ENCODE measurements at regions not wholly inside any gene's neighbourhood (a gene's known extent, or its start where the extent isn't known, plus 50 kb on each side); places are given as distances from the start of the nearest gene placed in this dataset.

DNA sequence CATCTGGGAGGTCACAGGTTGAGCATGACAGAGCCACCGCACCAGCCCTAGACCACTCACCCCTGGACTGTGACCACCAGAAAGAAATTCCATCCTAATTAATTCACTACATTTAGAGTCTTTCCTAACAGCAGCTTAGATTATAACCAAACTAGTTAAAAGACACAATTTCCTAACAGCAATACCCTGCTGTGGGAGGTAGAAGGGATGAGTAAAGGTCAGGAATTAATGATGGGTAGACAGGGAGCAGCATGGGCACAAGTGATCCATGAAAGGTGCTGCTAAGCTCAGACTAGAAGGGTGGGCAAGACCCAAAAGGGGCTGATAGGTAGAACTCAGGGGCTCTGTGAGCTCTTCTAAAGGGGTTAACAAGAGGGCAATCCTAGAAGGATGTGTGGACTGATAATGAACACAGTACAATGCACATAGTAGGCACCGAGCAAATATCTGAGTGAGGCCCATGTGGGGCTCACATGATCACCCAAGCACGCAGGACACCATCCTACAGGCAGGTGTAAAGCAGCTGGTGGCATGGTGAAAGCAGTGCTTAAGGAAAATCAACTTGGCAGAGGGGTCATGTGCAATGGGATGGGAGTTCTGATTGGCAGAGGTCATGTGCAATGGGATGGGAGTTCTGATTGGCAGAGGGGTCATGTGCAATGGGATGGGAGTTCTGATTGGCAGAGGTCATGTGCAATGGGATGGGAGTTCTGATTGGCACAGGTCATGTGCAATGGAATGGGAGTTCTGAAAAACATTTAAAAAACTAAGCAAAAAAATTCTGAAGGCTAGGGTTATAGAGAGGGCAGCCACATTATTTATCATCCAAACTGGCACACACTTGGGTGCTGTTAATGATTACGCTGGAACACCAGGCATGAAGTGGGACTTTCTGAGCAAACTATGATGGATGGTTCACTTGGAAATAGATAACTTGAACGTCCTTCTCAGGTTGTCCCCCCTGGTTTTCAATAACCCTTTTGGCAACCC is 188.2 kb upstream of the FOXQ1 start:
- DNase-seq (ENCODE audit: insufficient read length, low spot score) (no peak), FAIRE-seq (no peak)
- TF ChIP-seq POLR2AphosphoS5 (IDR thresholded peaks at IDR 0.05; ENCODE audit: low read depth, low read length) (no peak), POU2F2 (IDR thresholded peaks at IDR 0.05; ENCODE audit: low read depth, low read length) (no peak), TAF1 (IDR thresholded peaks at IDR 0.05; ENCODE audit: low read depth, low read length) (no peak), POLR2A (IDR thresholded peaks at IDR 0.05; ENCODE audit: low read depth, low read length) (no peak), PAX5 (IDR thresholded peaks at IDR 0.05; ENCODE audit: insufficient read depth, low read length, severe bottlenecking) (no peak)

GRCh38 chr6:1122083-1122482 is 189.8 kb upstream of the FOXQ1 start:
- TF ChIP-seq POU2F2 (IDR thresholded peaks at IDR 0.05; ENCODE audit: low read depth, low read length): no peak
- TF ChIP-seq POLR2AphosphoS5 (IDR thresholded peaks at IDR 0.05; ENCODE audit: low read depth, low read length): no peak
- no peak for TF ChIP-seq SPI1 (IDR thresholded peaks at IDR 0.05; ENCODE audit: low read depth, low read length)
- no peak for TF ChIP-seq POLR2A (IDR thresholded peaks at IDR 0.05; ENCODE audit: low read depth, low read length)
- TF ChIP-seq PAX5 (IDR thresholded peaks at IDR 0.05; ENCODE audit: insufficient read depth, low read length, severe bottlenecking): no peak
- TF ChIP-seq TAF1 (IDR thresholded peaks at IDR 0.05; ENCODE audit: low read depth, low read length): no peak
- FAIRE-seq: no peak
- no peak for DNase-seq (ENCODE audit: insufficient read length, low spot score)

DNA sequence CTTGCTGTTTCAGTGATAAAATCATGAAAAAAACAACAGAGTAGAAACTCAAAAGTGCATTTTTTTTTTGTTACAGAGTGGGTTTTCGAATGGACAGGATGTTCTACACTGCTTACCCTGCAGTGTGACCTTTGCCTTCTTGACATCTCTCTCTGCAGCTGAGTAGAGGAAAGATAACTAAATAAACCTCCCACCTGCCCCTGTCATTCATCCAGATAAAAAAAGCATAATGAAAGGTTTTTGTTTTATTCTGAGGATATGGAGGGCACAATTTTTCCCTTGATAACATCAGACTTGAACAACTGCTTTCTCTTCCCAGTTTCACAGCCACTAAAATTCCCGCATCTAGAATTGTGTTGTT is 193.6 kb upstream of the FOXQ1 start:
- TF ChIP-seq TAF1 (IDR thresholded peaks at IDR 0.05; ENCODE audit: low read depth, low read length) (no peak), POLR2A (IDR thresholded peaks at IDR 0.05; ENCODE audit: low read depth, low read length) (no peak), SPI1 (IDR thresholded peaks at IDR 0.05; ENCODE audit: low read depth, low read length) (no peak), POLR2AphosphoS5 (IDR thresholded peaks at IDR 0.05; ENCODE audit: low read depth, low read length) (no peak), POU2F2 (IDR thresholded peaks at IDR 0.05; ENCODE audit: low read depth, low read length) (no peak), PAX5 (IDR thresholded peaks at IDR 0.05; ENCODE audit: insufficient read depth, low read length, severe bottlenecking) (no peak)
- DNase-seq (ENCODE audit: insufficient read length, low spot score) (no peak), FAIRE-seq (no peak)

- no peak for TF ChIP-seq POLR2AphosphoS5 (IDR thresholded peaks at IDR 0.05; ENCODE audit: low read depth, low read length)
- TF ChIP-seq POU2F2 (IDR thresholded peaks at IDR 0.05; ENCODE audit: low read depth, low read length): no peak
- TF ChIP-seq TAF1 (IDR thresholded peaks at IDR 0.05; ENCODE audit: low read depth, low read length): no peak
- no peak for TF ChIP-seq PAX5 (IDR thresholded peaks at IDR 0.05; ENCODE audit: insufficient read depth, low read length, severe bottlenecking)
- TF ChIP-seq POLR2A (IDR thresholded peaks at IDR 0.05; ENCODE audit: low read depth, low read length): no peak
- no peak for TF ChIP-seq SPI1 (IDR thresholded peaks at IDR 0.05; ENCODE audit: low read depth, low read length)
- FAIRE-seq (no peak), DNase-seq (ENCODE audit: insufficient read length, low spot score) (no peak)
Observed at GRCh38 chr6:1117530-1118286, 194.2 kb upstream of the FOXQ1 start.

DNA sequence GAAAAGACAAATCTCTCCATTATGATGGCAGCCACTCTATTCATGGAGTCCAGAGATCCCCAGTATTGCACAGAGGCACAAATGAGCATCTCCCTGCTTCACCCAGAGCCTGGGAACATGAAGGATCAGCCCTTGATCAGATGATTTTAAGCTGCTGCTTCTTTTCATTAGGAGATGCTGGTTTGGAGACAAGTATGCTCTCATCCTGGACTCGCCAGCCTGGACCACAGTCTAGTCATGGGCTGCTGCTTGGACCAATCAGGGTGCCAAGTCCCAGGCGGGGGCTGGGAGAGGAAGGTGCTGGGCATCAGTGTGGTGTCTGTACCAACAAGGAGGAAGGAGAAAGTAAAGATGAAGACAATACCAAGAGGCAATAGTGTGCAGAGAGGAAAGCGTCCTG is 195.7 kb upstream of the FOXQ1 start:
- DNase-seq (ENCODE audit: insufficient read length, low spot score) (no peak), FAIRE-seq (no peak)
- TF ChIP-seq SPI1 (IDR thresholded peaks at IDR 0.05; ENCODE audit: low read depth, low read length) (no peak), POU2F2 (IDR thresholded peaks at IDR 0.05; ENCODE audit: low read depth, low read length) (no peak), TAF1 (IDR thresholded peaks at IDR 0.05; ENCODE audit: low read depth, low read length) (no peak), POLR2AphosphoS5 (IDR thresholded peaks at IDR 0.05; ENCODE audit: low read depth, low read length) (no peak), PAX5 (IDR thresholded peaks at IDR 0.05; ENCODE audit: insufficient read depth, low read length, severe bottlenecking) (no peak), POLR2A (IDR thresholded peaks at IDR 0.05; ENCODE audit: low read depth, low read length) (no peak)

DNA sequence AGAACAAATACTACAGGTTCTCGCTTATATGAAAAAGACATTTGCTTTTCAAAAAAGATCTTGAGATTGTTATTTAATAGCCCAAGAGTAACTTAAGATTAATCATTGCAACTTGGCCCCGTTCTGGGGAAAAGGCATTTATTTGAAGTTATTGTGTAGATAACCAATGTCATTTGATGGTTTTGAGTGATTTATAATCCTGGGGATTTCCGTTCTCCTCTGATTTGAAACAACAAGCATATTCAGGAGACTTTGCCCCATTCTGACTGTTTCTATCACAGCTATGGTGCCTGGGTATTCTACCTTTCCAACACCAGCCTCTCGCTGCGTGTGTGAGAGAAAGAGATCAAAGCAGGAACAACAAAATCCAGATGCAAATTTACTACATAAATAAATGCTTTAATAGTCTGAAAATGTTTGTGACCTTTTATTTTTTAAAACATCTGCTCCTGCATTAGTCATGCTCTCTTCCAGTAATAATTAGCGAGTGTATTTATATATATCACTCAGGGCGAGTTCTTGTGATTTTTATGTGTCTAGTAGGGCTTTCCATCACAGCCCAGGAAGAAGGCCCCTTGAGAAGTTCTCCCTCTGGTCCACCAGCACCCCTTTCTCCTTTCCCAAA is 197.9 kb upstream of the FOXQ1 start:
- DNase-seq (ENCODE audit: insufficient read length, low spot score): no peak

DNA sequence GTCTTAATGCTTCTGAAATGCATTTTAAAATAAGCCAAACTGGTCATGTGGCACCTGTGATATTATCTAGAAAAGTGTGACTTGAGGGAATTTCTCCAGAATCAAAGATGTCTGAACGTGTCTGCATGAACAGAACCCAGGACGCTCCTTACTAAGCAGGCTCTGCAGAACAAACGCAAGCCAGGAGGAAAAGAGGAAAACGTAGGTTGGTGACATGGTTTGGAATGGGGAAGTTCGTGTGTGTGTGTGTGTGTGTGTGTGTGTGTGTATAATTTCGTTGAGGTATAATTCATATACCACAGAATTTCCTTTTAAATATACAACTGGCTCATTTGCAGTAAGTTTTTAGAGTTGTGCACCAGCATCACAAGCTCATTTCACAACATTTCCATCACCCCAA is 200.5 kb upstream of the FOXQ1 start:
- TF ChIP-seq POLR2A (IDR thresholded peaks at IDR 0.05; ENCODE audit: low read depth, low read length) (no peak), TAF1 (IDR thresholded peaks at IDR 0.05; ENCODE audit: low read depth, low read length) (no peak), SPI1 (IDR thresholded peaks at IDR 0.05; ENCODE audit: low read depth, low read length) (no peak)
- DNase-seq (ENCODE audit: insufficient read length, low spot score) (no peak), FAIRE-seq (no peak)

More for the DNA sequence above, 197.9 kb upstream of the FOXQ1 start:
- no peak for FAIRE-seq
- TF ChIP-seq POLR2A (IDR thresholded peaks at IDR 0.05; ENCODE audit: low read depth, low read length): no peak
- no peak for TF ChIP-seq SPI1 (IDR thresholded peaks at IDR 0.05; ENCODE audit: low read depth, low read length)
- TF ChIP-seq POU2F2 (IDR thresholded peaks at IDR 0.05; ENCODE audit: low read depth, low read length): no peak
- no peak for TF ChIP-seq TAF1 (IDR thresholded peaks at IDR 0.05; ENCODE audit: low read depth, low read length)
- no peak for TF ChIP-seq PAX5 (IDR thresholded peaks at IDR 0.05; ENCODE audit: insufficient read depth, low read length, severe bottlenecking)
- no peak for TF ChIP-seq POLR2AphosphoS5 (IDR thresholded peaks at IDR 0.05; ENCODE audit: low read depth, low read length)

GRCh38 chr6:1110941-1111349 is 201.0 kb upstream of the FOXQ1 start:
- FAIRE-seq: no peak
- TF ChIP-seq POLR2A (IDR thresholded peaks at IDR 0.05; ENCODE audit: low read depth, low read length) (no peak), SPI1 (IDR thresholded peaks at IDR 0.05; ENCODE audit: low read depth, low read length) (no peak), PAX5 (IDR thresholded peaks at IDR 0.05; ENCODE audit: insufficient read depth, low read length, severe bottlenecking) (no peak), POU2F2 (IDR thresholded peaks at IDR 0.05; ENCODE audit: low read depth, low read length) (no peak), POLR2AphosphoS5 (IDR thresholded peaks at IDR 0.05; ENCODE audit: low read depth, low read length) (no peak)
- DNase-seq (ENCODE audit: insufficient read length, low spot score): no peak

- FAIRE-seq: no peak
- TF ChIP-seq POLR2A (IDR thresholded peaks at IDR 0.05; ENCODE audit: low read depth, low read length): no peak
- no peak for TF ChIP-seq SPI1 (IDR thresholded peaks at IDR 0.05; ENCODE audit: low read depth, low read length)
- no peak for TF ChIP-seq POU2F2 (IDR thresholded peaks at IDR 0.05; ENCODE audit: low read depth, low read length)
- TF ChIP-seq PAX5 (IDR thresholded peaks at IDR 0.05; ENCODE audit: insufficient read depth, low read length, severe bottlenecking): no peak
- TF ChIP-seq TAF1 (IDR thresholded peaks at IDR 0.05; ENCODE audit: low read depth, low read length): no peak
- no peak for TF ChIP-seq POLR2AphosphoS5 (IDR thresholded peaks at IDR 0.05; ENCODE audit: low read depth, low read length)
- no peak for DNase-seq (ENCODE audit: insufficient read length, low spot score)
Observed at GRCh38 chr6:1110164-1110563, 201.7 kb upstream of the FOXQ1 start.
